ENCODE measurements at regions not wholly inside any gene's neighbourhood (a gene's known extent, or its start where the extent isn't known, plus 50 kb on each side); places are given as distances from the start of the nearest gene placed in this dataset.

- Histone ChIP-seq H3K9me3 (replicated peaks; ENCODE audit: low read length) (no peaks in the 10 kb centered on the region), H3K4me1 (ENCODE audit: control insufficient read depth, insufficient read depth, low read length) (no peaks in the 10 kb centered on the region), H3K9ac (ENCODE audit: low read depth, low read length) (no peak overlapping the region), H3K27me3 (ENCODE audit: control insufficient read depth, insufficient read depth, low read length) (no peaks in the 10 kb centered on the region), H3K4me2 (ENCODE audit: low read length) (no peak overlapping the region), H3K4me3 (ENCODE audit: low read length) (no peak overlapping the region), H3K36me3 (ENCODE audit: insufficient read depth, low read length) (no peaks in the 10 kb centered on the region)
Measured at GRCh38 chr5:113652161-113652560, 138.7 kb downstream of the YTHDC2 start.

GRCh38 chr5:113654828-113655227 lies 141.3 kb downstream of the YTHDC2 start:
- Histone ChIP-seq H3K4me3 (ENCODE audit: low read length) (no peak overlapping the region), H3K4me1 (ENCODE audit: control insufficient read depth, insufficient read depth, low read length) (no peaks in the 10 kb centered on the region), H3K27me3 (ENCODE audit: control insufficient read depth, insufficient read depth, low read length) (no peaks in the 10 kb centered on the region), H3K9ac (ENCODE audit: low read depth, low read length) (no peak overlapping the region), H3K36me3 (ENCODE audit: insufficient read depth, low read length) (no peaks in the 10 kb centered on the region), H3K4me2 (ENCODE audit: low read length) (no peak overlapping the region), H3K9me3 (replicated peaks; ENCODE audit: low read length) (no peaks in the 10 kb centered on the region)

GRCh38 chr5:113660206-113660605 lies 146.7 kb downstream of the YTHDC2 start:
- no peaks in the 10 kb centered on the region for H3K4me1 ChIP-seq (ENCODE audit: control insufficient read depth, insufficient read depth, low read length)
- H3K9me3 ChIP-seq (replicated peaks; ENCODE audit: low read length) = no peaks in the 10 kb centered on the region
- H3K4me3 ChIP-seq (ENCODE audit: low read length) = no peak overlapping the region
- no peak overlapping the region for H3K4me2 ChIP-seq (ENCODE audit: low read length)
- no peaks in the 10 kb centered on the region for H3K27me3 ChIP-seq (ENCODE audit: control insufficient read depth, insufficient read depth, low read length)
- H3K9ac ChIP-seq (ENCODE audit: low read depth, low read length) = no peak overlapping the region
- H3K36me3 ChIP-seq (ENCODE audit: insufficient read depth, low read length) = no peaks in the 10 kb centered on the region

- Histone ChIP-seq H3K4me3 (ENCODE audit: low read length) (no peak overlapping the region), H3K27me3 (ENCODE audit: control insufficient read depth, insufficient read depth, low read length) (no peaks in the 10 kb centered on the region), H3K4me1 (ENCODE audit: control insufficient read depth, insufficient read depth, low read length) (no peaks in the 10 kb centered on the region), H3K9ac (ENCODE audit: low read depth, low read length) (no peak overlapping the region), H3K36me3 (ENCODE audit: insufficient read depth, low read length) (no peaks in the 10 kb centered on the region), H3K4me2 (ENCODE audit: low read length) (no peak overlapping the region), H3K9me3 (replicated peaks; ENCODE audit: low read length) (no peaks in the 10 kb centered on the region)
Measured at GRCh38 chr5:113660706-113661250, 147.3 kb downstream of the YTHDC2 start.

GRCh38 chr5:113663879-113664541 lies 150.5 kb downstream of the YTHDC2 start:
- H3K36me3 ChIP-seq (ENCODE audit: insufficient read depth, low read length) = no peaks in the 10 kb centered on the region
- no peak overlapping the region for H3K9ac ChIP-seq (ENCODE audit: low read depth, low read length)
- H3K4me2 ChIP-seq (ENCODE audit: low read length) = no peak overlapping the region
- H3K4me3 ChIP-seq (ENCODE audit: low read length) = no peak overlapping the region
- H3K9me3 ChIP-seq (replicated peaks; ENCODE audit: low read length) = no peaks in the 10 kb centered on the region
- no peaks in the 10 kb centered on the region for H3K27me3 ChIP-seq (ENCODE audit: control insufficient read depth, insufficient read depth, low read length)
- no peaks in the 10 kb centered on the region for H3K4me1 ChIP-seq (ENCODE audit: control insufficient read depth, insufficient read depth, low read length)

GRCh38 chr5:113673041-113673440 lies 159.5 kb downstream of the YTHDC2 start:
- H3K9ac ChIP-seq (ENCODE audit: low read depth, low read length) = no peak overlapping the region
- no peaks in the 10 kb centered on the region for H3K27me3 ChIP-seq (ENCODE audit: control insufficient read depth, insufficient read depth, low read length)
- no peaks in the 10 kb centered on the region for H3K36me3 ChIP-seq (ENCODE audit: insufficient read depth, low read length)
- no peak overlapping the region for H3K4me2 ChIP-seq (ENCODE audit: low read length)
- no peaks in the 10 kb centered on the region for H3K9me3 ChIP-seq (replicated peaks; ENCODE audit: low read length)
- no peak overlapping the region for H3K4me3 ChIP-seq (ENCODE audit: low read length)
- no peaks in the 10 kb centered on the region for H3K4me1 ChIP-seq (ENCODE audit: control insufficient read depth, insufficient read depth, low read length)

GRCh38 chr5:113675166-113675565 lies 161.7 kb downstream of the YTHDC2 start:
- Histone ChIP-seq H3K4me3 (ENCODE audit: low read length) (no peak overlapping the region), H3K9ac (ENCODE audit: low read depth, low read length) (no peak overlapping the region), H3K27me3 (ENCODE audit: control insufficient read depth, insufficient read depth, low read length) (no peaks in the 10 kb centered on the region), H3K4me1 (ENCODE audit: control insufficient read depth, insufficient read depth, low read length) (no peaks in the 10 kb centered on the region), H3K36me3 (ENCODE audit: insufficient read depth, low read length) (no peaks in the 10 kb centered on the region), H3K4me2 (ENCODE audit: low read length) (no peak overlapping the region), H3K9me3 (replicated peaks; ENCODE audit: low read length) (no peaks in the 10 kb centered on the region)

GRCh38 chr5:113678202-113678601 lies 164.7 kb downstream of the YTHDC2 start:
- Histone ChIP-seq H3K4me3 (ENCODE audit: low read length) (no peak overlapping the region), H3K9me3 (replicated peaks; ENCODE audit: low read length) (no peaks in the 10 kb centered on the region), H3K36me3 (ENCODE audit: insufficient read depth, low read length) (no peaks in the 10 kb centered on the region), H3K9ac (ENCODE audit: low read depth, low read length) (no peak overlapping the region), H3K4me1 (ENCODE audit: control insufficient read depth, insufficient read depth, low read length) (no peaks in the 10 kb centered on the region), H3K4me2 (ENCODE audit: low read length) (no peak overlapping the region), H3K27me3 (ENCODE audit: control insufficient read depth, insufficient read depth, low read length) (peaks cover 4% of the 10 kb centered on the region)

GRCh38 chr5:113678924-113679575 lies 165.6 kb downstream of the YTHDC2 start:
- Histone ChIP-seq H3K9ac (ENCODE audit: low read depth, low read length) (no peak overlapping the region), H3K4me2 (ENCODE audit: low read length) (no peak overlapping the region), H3K4me3 (ENCODE audit: low read length) (no peak overlapping the region), H3K4me1 (ENCODE audit: control insufficient read depth, insufficient read depth, low read length) (no peaks in the 10 kb centered on the region), H3K27me3 (ENCODE audit: control insufficient read depth, insufficient read depth, low read length) (peaks cover 6% of the 10 kb centered on the region), H3K36me3 (ENCODE audit: insufficient read depth, low read length) (no peaks in the 10 kb centered on the region), H3K9me3 (replicated peaks; ENCODE audit: low read length) (no peaks in the 10 kb centered on the region)

- no peak overlapping the region for H3K9ac ChIP-seq (ENCODE audit: low read depth, low read length)
- no peak overlapping the region for H3K4me2 ChIP-seq (ENCODE audit: low read length)
- no peaks in the 10 kb centered on the region for H3K4me1 ChIP-seq (ENCODE audit: control insufficient read depth, insufficient read depth, low read length)
- H3K4me3 ChIP-seq (ENCODE audit: low read length) = no peak overlapping the region
- H3K9me3 ChIP-seq (replicated peaks; ENCODE audit: low read length) = no peaks in the 10 kb centered on the region
- no peaks in the 10 kb centered on the region for H3K36me3 ChIP-seq (ENCODE audit: insufficient read depth, low read length)
- peaks cover 6% of the 10 kb centered on the region for H3K27me3 ChIP-seq (ENCODE audit: control insufficient read depth, insufficient read depth, low read length)
Measured at GRCh38 chr5:113680534-113680933, 167.0 kb downstream of the YTHDC2 start.

- H3K9me3 ChIP-seq (replicated peaks; ENCODE audit: low read length) = no peaks in the 10 kb centered on the region
- no peak overlapping the region for H3K4me3 ChIP-seq (ENCODE audit: low read length)
- H3K27me3 ChIP-seq (ENCODE audit: control insufficient read depth, insufficient read depth, low read length) = peaks cover 6% of the 10 kb centered on the region
- no peaks in the 10 kb centered on the region for H3K36me3 ChIP-seq (ENCODE audit: insufficient read depth, low read length)
- H3K9ac ChIP-seq (ENCODE audit: low read depth, low read length) = no peak overlapping the region
- H3K4me2 ChIP-seq (ENCODE audit: low read length) = no peak overlapping the region
- no peaks in the 10 kb centered on the region for H3K4me1 ChIP-seq (ENCODE audit: control insufficient read depth, insufficient read depth, low read length)
Measured at GRCh38 chr5:113682497-113683136, 169.1 kb downstream of the YTHDC2 start.

All from skeletal muscle satellite cell (primary cell).